Suprapubic skin (tissue), 3 donors: ENCODE measurements at regions not wholly inside any gene's neighbourhood (a gene's known extent, or its start where the extent isn't known, plus 50 kb on each side); places are given as distances from the start of the nearest gene placed in this dataset.

Source experiments
- CTCF ChIP-seq, 2 donors: fragments of 200-600 bp in 1 of 2; fragments of 450-650 bp in 1 of 2; sonication (generic) in 1 of 2; IDR thresholded peaks; one replicate each; pipeline ENCODE4 v1.5.1; 2016 to 2019; ENCODE audit warnings: antibody characterized with exemption in 2 of 2, mild to moderate bottlenecking in 1 of 2, moderate library complexity in 1 of 2
- POLR2AphosphoS5 ChIP-seq, 3 donors: sonication (generic); formaldehyde crosslinking; IDR thresholded peaks; one replicate each; pipeline ENCODE4 v1.6.1; 2017; ENCODE audit warnings: antibody characterized with exemption in 3 of 3

- TF ChIP-seq CTCF (IDR thresholded peaks at IDR 0.05) = no peak
- no peak for TF ChIP-seq POLR2AphosphoS5 (IDR thresholded peaks at IDR 0.05)
Measured at GRCh38 chr9:115306865-115307264, 188.9 kb upstream of the TNC start.
